Natural killer cell treated with Interleukin-12 subunit alpha and Interleukin-12 subunit beta and Interleukin-15 and Interleukin-18, amount 100 ng/mL, for 72 hours (primary cell): ENCODE measurements at regions not wholly inside any gene's neighbourhood (a gene's known extent, or its start where the extent isn't known, plus 50 kb on each side); places are given as distances from the start of the nearest gene placed in this dataset.

Source experiments
- ATAC-seq, 2 donors: fragments of 150-1000 bp; cut with Tn5 transposase in 1 of 2; sonication (Bioruptor Pico), chemical (Tn5 transposase) in 1 of 2; 2 replicates each; pipeline ENCODE4 v1.10.0; 2021
- DNase-seq: peaks from one replicate; pipeline ENCODE4 v3.0.0; 2022; ENCODE audit warnings: low spot score
- H3K27ac Mint-ChIP-seq, 2 donors: 1 replicate in 1 of 2; 2 replicates in 1 of 2; pipeline ENCODE4 v1.8.0; 2022; ENCODE audit warnings: mixed read lengths in 2 of 2, mild to moderate bottlenecking in 1 of 2, moderate library complexity in 1 of 2
- H3K27me3 Mint-ChIP-seq, 2 donors: 1 replicate in 1 of 2; 2 replicates in 1 of 2; pipeline ENCODE4 v1.8.0; 2022; ENCODE audit warnings: mixed read lengths in 2 of 2
- H3K36me3 Mint-ChIP-seq: one replicate; pipeline ENCODE4 v1.8.0; 2022; ENCODE audit warnings: mixed read lengths
- H3K4me1 Mint-ChIP-seq, 2 donors: 1 replicate in 1 of 2; 2 replicates in 1 of 2; pipeline ENCODE4 v1.8.0; 2022; ENCODE audit warnings: low read depth in 2 of 2, mixed read lengths in 2 of 2, mild to moderate bottlenecking in 1 of 2
- H3K4me3 Mint-ChIP-seq: one replicate; pipeline ENCODE4 v1.8.0; 2022; ENCODE audit warnings: mixed read lengths
- H3K9me3 Mint-ChIP-seq: 2 replicates; pipeline ENCODE4 v1.8.0; 2022; ENCODE audit warnings: mixed read lengths

DNA sequence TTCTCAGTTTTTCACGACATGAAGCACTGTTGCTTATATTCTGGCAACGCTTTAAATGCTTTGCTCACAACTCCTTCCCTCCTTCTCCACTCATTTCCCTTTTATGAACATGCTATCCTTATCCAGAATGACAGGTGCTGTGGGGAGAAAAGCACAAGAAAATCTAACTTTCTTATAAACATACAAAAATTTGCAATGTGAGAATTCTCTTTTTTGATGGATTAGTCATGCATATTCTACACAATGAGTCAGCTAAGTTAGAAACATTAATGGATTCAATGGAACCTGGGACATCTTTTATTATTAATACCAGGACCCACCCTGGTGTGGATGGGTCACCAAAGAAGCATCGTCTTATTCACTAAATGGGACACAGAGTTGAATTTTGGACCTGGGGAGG is 234.6 kb upstream of the CDH5 start:
- Mint-ChIP-seq H3K27ac (no peak overlapping the region), H3K9me3 (no peaks in the 10 kb centered on the region), H3K27me3 (peaks cover 35 to 36% of the 10 kb centered on the region in 2 donors), H3K36me3 (peaks cover 9% of the 10 kb centered on the region), H3K4me3 (no peak overlapping the region), H3K4me1 (peaks cover 0 to 4% of the 10 kb centered on the region in 2 donors)
- ATAC-seq (no peak), DNase-seq (no peak)

GRCh38 chr16:66131156-66131807 is 235.2 kb upstream of the CDH5 start:
- no peak overlapping the region for H3K27ac Mint-ChIP-seq
- H3K4me3 Mint-ChIP-seq, result no peak overlapping the region
- ATAC-seq, result no peak
- H3K36me3 Mint-ChIP-seq, result peaks cover 9% of the 10 kb centered on the region
- DNase-seq, result no peak
- H3K9me3 Mint-ChIP-seq, result no peaks in the 10 kb centered on the region
- H3K4me1 Mint-ChIP-seq, result peaks cover 0 to 4% of the 10 kb centered on the region in 2 donors
- H3K27me3 Mint-ChIP-seq, result peaks cover 36 to 40% of the 10 kb centered on the region in 2 donors

DNA sequence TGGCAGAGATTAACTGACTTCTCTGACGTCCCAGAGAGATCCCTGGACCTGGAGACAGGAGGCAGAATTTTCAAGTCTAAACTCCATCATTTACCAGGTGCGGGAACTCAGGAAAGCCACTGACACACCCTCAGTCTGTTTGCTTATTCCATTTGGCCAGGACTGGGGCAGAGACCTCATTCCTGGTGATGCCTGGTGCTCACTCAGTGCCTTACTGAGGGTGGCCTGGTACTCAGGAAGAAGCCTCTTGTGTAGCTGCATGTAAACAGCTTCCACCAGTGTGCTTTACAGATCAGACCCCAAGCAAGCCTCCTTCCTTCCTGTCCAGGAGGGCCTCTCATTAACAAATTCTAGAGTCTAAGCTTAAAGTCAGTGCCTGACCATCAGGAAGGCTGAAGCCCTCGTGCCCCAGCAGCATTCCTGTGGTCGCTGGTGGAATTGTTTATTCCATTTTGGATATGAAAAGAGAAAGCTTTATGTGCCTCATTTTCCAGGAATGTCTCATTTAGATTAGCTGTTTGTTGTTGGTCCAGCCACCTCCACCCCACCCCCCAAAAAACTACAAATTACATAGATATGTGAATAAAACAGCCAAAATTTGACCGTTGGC is 236.1 kb upstream of the CDH5 start:
- Mint-ChIP-seq H3K27ac (no peak overlapping the region), H3K9me3 (no peaks in the 10 kb centered on the region), H3K27me3 (peaks cover 39 to 43% of the 10 kb centered on the region in 2 donors), H3K36me3 (peaks cover 9% of the 10 kb centered on the region), H3K4me3 (no peak overlapping the region), H3K4me1 (peaks cover 0 to 4% of the 10 kb centered on the region in 2 donors)
- DNase-seq (no peak), ATAC-seq (no peak)

GRCh38 chr16:66129196-66129595 is 237.3 kb upstream of the CDH5 start:
- H3K9me3 Mint-ChIP-seq, result no peaks in the 10 kb centered on the region
- peaks cover 0 to 4% of the 10 kb centered on the region in 2 donors for H3K4me1 Mint-ChIP-seq
- DNase-seq, result no peak
- H3K4me3 Mint-ChIP-seq, result no peak overlapping the region
- no peak for ATAC-seq
- peaks cover 9% of the 10 kb centered on the region for H3K36me3 Mint-ChIP-seq
- peaks cover 47 to 48% of the 10 kb centered on the region in 2 donors for H3K27me3 Mint-ChIP-seq
- H3K27ac Mint-ChIP-seq, result no peak overlapping the region

- Mint-ChIP-seq H3K4me1 (peaks cover 0 to 4% of the 10 kb centered on the region in 2 donors), H3K4me3 (no peak overlapping the region), H3K36me3 (peaks cover 9% of the 10 kb centered on the region), H3K27me3 (peaks cover 41 to 47% of the 10 kb centered on the region in 2 donors), H3K27ac (no peak overlapping the region), H3K9me3 (no peaks in the 10 kb centered on the region)
- no peak for DNase-seq
- ATAC-seq, result no peak
These were observed 238.1 kb upstream of the CDH5 start for GRCh38 chr16:66128371-66128770.

DNA sequence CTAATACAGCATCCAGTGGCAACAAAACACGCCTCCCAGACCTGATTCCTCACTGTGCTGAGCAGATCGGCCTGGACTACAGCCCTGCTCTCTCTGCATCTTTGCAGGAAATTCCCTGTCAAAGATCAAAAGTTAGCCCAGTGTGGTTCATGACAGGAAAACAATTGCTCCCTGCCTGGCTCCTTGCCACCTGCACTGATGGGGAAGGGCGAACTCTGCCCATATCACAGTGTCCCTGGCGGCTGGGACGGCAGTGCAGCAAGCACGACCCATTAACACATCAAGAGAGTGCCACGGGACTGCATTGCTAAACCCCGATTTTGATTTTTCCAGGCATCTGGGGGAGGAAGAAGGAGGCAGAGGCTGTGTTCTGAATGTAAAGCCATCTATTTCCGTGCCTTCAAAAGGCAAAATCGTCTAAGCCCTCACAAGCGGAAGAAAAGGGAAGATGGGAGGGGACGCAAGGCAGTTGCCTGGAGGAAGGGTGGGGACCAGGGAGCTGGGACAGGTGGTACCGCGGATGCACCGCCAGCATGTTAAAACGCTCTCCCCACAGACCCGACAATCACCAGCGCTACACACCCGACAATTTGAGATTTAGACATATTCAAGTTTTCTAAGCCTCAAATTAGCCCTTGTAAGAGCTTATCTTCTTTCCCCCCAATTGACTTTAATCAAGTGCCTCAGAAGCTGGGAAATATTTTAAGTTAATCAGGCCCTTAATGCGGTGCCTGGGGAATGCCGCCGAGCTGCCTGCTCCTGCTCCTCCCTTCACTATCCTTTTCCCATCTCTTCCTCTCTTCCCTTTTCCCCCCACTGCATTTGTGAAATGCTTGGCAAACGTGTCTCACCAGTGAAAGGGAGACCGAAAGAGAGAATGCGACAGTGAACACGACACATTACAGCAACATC is 238.8 kb upstream of the CDH5 start:
- H3K36me3 Mint-ChIP-seq, result peaks cover 9% of the 10 kb centered on the region
- no peaks in the 10 kb centered on the region for H3K9me3 Mint-ChIP-seq
- peaks cover 0 to 4% of the 10 kb centered on the region in 2 donors for H3K4me1 Mint-ChIP-seq
- DNase-seq (no peak), ATAC-seq (no peak)
- H3K4me3 Mint-ChIP-seq, result no peak overlapping the region
- no peak overlapping the region for H3K27ac Mint-ChIP-seq
- H3K27me3 Mint-ChIP-seq, result peaks cover 43 to 47% of the 10 kb centered on the region in 2 donors

DNA sequence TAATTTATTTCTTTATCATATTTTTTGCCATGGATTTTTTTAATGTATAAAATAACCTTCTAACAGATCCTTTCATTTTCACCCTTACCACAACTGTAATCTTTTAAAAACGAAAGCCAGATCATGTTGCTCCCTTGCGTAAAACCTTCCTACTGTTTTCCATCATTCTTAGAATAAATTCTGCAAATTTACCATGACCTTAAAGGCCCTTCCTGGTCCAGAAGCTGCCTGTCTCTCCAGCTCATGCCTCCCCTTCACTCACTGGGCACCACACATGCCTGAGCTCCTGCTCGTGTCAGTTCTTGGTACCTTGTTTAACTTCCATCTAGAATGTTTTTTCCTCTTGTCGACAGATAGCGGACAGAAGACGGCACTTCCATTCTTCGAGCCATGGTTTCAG is 245.0 kb upstream of the CDH5 start:
- Mint-ChIP-seq H3K36me3 (no peaks in the 10 kb centered on the region), H3K4me3 (no peak overlapping the region), H3K27me3 (peaks cover 26 to 31% of the 10 kb centered on the region in 2 donors), H3K27ac (no peak overlapping the region), H3K4me1 (no peaks in the 10 kb centered on the region), H3K9me3 (no peaks in the 10 kb centered on the region)
- no peak for DNase-seq
- ATAC-seq, result no peak

GRCh38 chr16:66120656-66121055 is 245.8 kb upstream of the CDH5 start:
- Mint-ChIP-seq H3K27ac (no peak overlapping the region), H3K4me1 (no peaks in the 10 kb centered on the region), H3K4me3 (no peak overlapping the region), H3K27me3 (peaks cover 26 to 27% of the 10 kb centered on the region in 2 donors), H3K36me3 (no peaks in the 10 kb centered on the region), H3K9me3 (no peaks in the 10 kb centered on the region)
- no peak for ATAC-seq
- no peak for DNase-seq

- ATAC-seq (no peak), DNase-seq (no peak)
- Mint-ChIP-seq H3K36me3 (no peaks in the 10 kb centered on the region), H3K4me3 (no peak overlapping the region), H3K27ac (no peak overlapping the region), H3K27me3 (peaks cover 9 to 14% of the 10 kb centered on the region in 2 donors), H3K9me3 (no peaks in the 10 kb centered on the region), H3K4me1 (no peaks in the 10 kb centered on the region)
These were observed 250.1 kb upstream of the CDH5 start for GRCh38 chr16:66116163-66117002.

DNA sequence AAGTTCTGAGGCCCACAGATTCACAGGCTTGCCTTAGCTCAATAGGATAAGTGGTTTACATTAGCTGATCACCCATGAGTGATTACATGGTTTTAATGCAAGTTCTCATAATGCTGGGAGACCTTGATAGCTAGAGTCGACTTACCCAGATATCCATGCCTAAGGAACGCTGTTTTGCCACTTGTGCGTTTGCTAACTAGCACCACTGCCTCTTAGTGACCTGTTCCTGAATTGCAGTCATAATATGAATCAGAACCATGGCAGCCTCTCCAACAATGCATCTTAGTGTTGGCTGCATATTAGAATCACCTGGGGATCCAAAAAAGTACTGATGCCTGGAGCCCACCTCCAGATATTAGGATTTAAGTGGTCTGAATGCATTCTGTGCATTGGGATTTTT is 251.1 kb upstream of the CDH5 start:
- Mint-ChIP-seq H3K36me3 (no peaks in the 10 kb centered on the region), H3K27ac (no peak overlapping the region), H3K9me3 (no peaks in the 10 kb centered on the region), H3K4me1 (no peaks in the 10 kb centered on the region), H3K4me3 (no peak overlapping the region), H3K27me3 (peaks cover 11 to 12% of the 10 kb centered on the region in 2 donors)
- DNase-seq (no peak), ATAC-seq (no peak)

DNA sequence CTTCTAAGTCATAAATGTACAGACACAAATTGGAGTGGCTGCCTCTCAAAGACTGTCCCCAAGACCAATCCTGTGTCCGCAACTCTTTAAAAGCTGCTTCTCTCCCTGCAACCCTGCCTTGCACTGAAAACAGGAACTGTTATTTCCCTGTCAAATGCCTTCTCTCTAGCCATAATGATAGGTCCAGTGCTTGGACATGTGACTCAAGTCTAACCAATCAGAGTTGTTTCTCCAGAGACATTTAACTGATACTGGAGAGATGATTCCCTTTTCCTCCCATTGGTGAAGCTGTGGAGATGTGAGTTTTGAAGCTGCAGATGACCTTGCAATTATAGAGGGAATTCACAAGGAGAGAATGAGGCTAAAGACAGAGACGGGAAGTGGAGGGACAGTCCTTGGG is 253.3 kb upstream of the CDH5 start:
- Mint-ChIP-seq H3K36me3 (no peaks in the 10 kb centered on the region), H3K27ac (no peak overlapping the region), H3K9me3 (no peaks in the 10 kb centered on the region), H3K4me3 (no peak overlapping the region), H3K4me1 (no peaks in the 10 kb centered on the region), H3K27me3 (peaks cover 8 to 14% of the 10 kb centered on the region in 2 donors)
- no peak for ATAC-seq
- no peak for DNase-seq

GRCh38 chr16:66109677-66110076 is 256.8 kb upstream of the CDH5 start:
- no peak for ATAC-seq
- Mint-ChIP-seq H3K4me1 (no peaks in the 10 kb centered on the region), H3K4me3 (no peak overlapping the region), H3K27ac (no peak overlapping the region), H3K36me3 (no peaks in the 10 kb centered on the region), H3K27me3 (peaks cover 8% of the 10 kb centered on the region in 2 donors), H3K9me3 (no peaks in the 10 kb centered on the region)
- no peak for DNase-seq

GRCh38 chr16:66107661-66108060 is 258.8 kb upstream of the CDH5 start:
- ATAC-seq (no peak), DNase-seq (no peak)
- Mint-ChIP-seq H3K4me1 (no peaks in the 10 kb centered on the region), H3K36me3 (no peaks in the 10 kb centered on the region), H3K4me3 (no peak overlapping the region), H3K27ac (no peak overlapping the region), H3K9me3 (no peaks in the 10 kb centered on the region), H3K27me3 (peaks cover 8% of the 10 kb centered on the region in 2 donors)
